Nephron (organoid): ENCODE measurements at regions not wholly inside any gene's neighbourhood (a gene's known extent, or its start where the extent isn't known, plus 50 kb on each side); places are given as distances from the start of the nearest gene placed in this dataset.

ENCODE experiments used
- H3K27ac Mint-ChIP-seq, 3 experiments: 2 replicates each; pipeline ENCODE4 v1.8.0; 2020; ENCODE audit warnings: mixed read lengths in 3 of 3, mild to moderate bottlenecking in 2 of 3, moderate library complexity in 1 of 3
- H3K27me3 Mint-ChIP-seq: 2 replicates; pipeline ENCODE4 v1.8.0; 2021; ENCODE audit warnings: low read depth, mild to moderate bottlenecking, moderate library complexity, mixed read lengths
- H3K36me3 Mint-ChIP-seq: 2 replicates; pipeline ENCODE4 v1.8.0; 2020; ENCODE audit warnings: low read depth, mixed read lengths
- H3K4me1 Mint-ChIP-seq: 2 replicates; pipeline ENCODE4 v1.8.0; 2020; ENCODE audit warnings: mixed read lengths
- H3K4me3 Mint-ChIP-seq, 3 experiments: 2 replicates each; pipeline ENCODE4 v1.8.0; 2020; ENCODE audit warnings: mild to moderate bottlenecking in 3 of 3, mixed read lengths in 3 of 3, moderate library complexity in 2 of 3
- H3K9me3 Mint-ChIP-seq: 2 replicates; pipeline ENCODE4 v1.8.0; 2020; ENCODE audit warnings: mixed read lengths
- CTCF ChIP-seq, 3 experiments: fragments of 200-600 bp; sonication (generic); IDR thresholded peaks; one replicate each; pipeline ENCODE4 v1.5.0; 2021; ENCODE audit warnings: antibody characterized with exemption in 3 of 3; ENCODE audit not compliant: unreplicated experiment in 3 of 3

GRCh38 chr1:217946511-217946910 is 315.4 kb downstream of the SPATA17 start:
- no peaks in the 10 kb centered on the region for H3K36me3 Mint-ChIP-seq
- no peak for TF ChIP-seq CTCF (IDR thresholded peaks at IDR 0.05; ENCODE audit: unreplicated experiment in 3 of 3)
- H3K27ac Mint-ChIP-seq, result peak overlapping the region in 2 of 3 experiments; percentile 10 to 81
- H3K9me3 Mint-ChIP-seq, result no peaks in the 10 kb centered on the region
- peaks cover 33% of the 10 kb centered on the region for H3K27me3 Mint-ChIP-seq
- H3K4me3 Mint-ChIP-seq, result peak overlapping the region in 1 of 3 experiments; percentile 44
- peaks cover 12% of the 10 kb centered on the region for H3K4me1 Mint-ChIP-seq

DNA sequence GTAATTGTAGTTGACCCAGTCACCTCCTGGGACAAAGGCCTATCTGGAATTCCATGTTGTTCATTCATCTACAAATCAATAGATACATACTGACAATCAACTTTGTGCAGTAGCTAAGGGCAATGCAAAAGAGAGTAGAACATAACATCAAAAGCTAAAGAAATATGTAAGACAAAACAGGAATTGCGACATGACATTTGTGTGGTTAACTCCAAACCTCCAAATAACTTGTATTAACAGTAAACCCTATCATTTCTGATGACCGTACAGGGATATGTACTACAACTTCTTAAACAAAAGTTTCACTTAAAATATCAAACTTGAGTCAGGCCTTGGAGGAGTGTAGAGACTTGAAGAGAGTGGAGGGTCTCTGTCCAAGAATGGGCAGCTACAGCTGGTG is 317.6 kb downstream of the SPATA17 start:
- H3K9me3 Mint-ChIP-seq, result no peaks in the 10 kb centered on the region
- H3K27ac Mint-ChIP-seq, result no peak overlapping the region
- peaks cover 27% of the 10 kb centered on the region for H3K27me3 Mint-ChIP-seq
- TF ChIP-seq CTCF (IDR thresholded peaks at IDR 0.05; ENCODE audit: unreplicated experiment in 3 of 3), result no peak
- peaks cover 12% of the 10 kb centered on the region for H3K4me1 Mint-ChIP-seq
- no peak overlapping the region for H3K4me3 Mint-ChIP-seq
- no peaks in the 10 kb centered on the region for H3K36me3 Mint-ChIP-seq

DNA sequence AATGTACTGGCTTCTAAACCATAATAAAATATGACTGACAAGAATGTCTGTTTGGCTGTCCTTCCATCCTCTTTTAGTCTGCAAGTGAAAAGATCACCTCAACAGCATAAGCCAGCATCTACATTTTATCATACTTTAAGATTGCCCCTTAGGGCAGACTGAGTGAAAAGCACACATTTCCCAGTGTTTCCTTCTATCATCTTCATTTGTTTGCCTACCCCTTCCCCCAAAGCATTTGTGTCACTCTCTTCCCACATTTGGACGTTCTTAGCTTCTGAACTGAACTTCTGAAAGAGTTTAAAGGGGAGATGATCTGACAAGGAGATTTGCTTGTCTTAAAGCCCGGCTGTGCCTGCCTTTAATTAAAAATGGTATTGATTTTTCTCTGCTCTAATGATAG is 322.2 kb downstream of the SPATA17 start:
- Mint-ChIP-seq H3K4me3 (no peak overlapping the region), H3K9me3 (peaks cover 11% of the 10 kb centered on the region), H3K4me1 (no peaks in the 10 kb centered on the region), H3K27me3 (peaks cover 5% of the 10 kb centered on the region), H3K27ac (no peak overlapping the region), H3K36me3 (peaks cover 4% of the 10 kb centered on the region)
- no peak for TF ChIP-seq CTCF (IDR thresholded peaks at IDR 0.05; ENCODE audit: unreplicated experiment in 3 of 3)

DNA sequence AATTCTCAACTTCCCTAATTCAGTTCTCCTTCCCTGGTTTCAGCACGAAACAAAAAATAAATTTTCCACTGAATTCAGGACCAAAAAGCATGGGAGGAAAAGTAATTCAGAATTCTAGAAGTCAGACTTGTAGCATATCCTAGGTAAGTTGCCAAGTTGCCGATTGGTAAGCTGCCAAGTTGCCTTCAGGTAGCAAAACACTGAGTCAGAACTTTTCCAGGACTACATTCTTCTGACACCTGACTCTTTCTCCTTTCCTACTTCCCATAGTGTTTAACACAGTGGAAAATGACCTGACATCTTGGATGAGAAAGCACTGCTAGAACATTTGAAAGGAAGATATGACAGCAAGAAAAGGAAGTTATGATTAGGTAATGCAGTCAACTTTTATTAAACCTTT is 322.8 kb downstream of the SPATA17 start:
- peaks cover 4% of the 10 kb centered on the region for H3K36me3 Mint-ChIP-seq
- no peak overlapping the region for H3K4me3 Mint-ChIP-seq
- TF ChIP-seq CTCF (IDR thresholded peaks at IDR 0.05; ENCODE audit: unreplicated experiment in 3 of 3), result no peak
- no peaks in the 10 kb centered on the region for H3K4me1 Mint-ChIP-seq
- H3K27me3 Mint-ChIP-seq, result peaks cover under 1% of the 10 kb centered on the region
- peaks cover 14% of the 10 kb centered on the region for H3K9me3 Mint-ChIP-seq
- H3K27ac Mint-ChIP-seq, result no peak overlapping the region

- H3K27ac Mint-ChIP-seq, result no peak overlapping the region
- no peak overlapping the region for H3K4me3 Mint-ChIP-seq
- H3K27me3 Mint-ChIP-seq, result no peaks in the 10 kb centered on the region
- peaks cover 19% of the 10 kb centered on the region for H3K9me3 Mint-ChIP-seq
- H3K36me3 Mint-ChIP-seq, result peaks cover 4% of the 10 kb centered on the region
- TF ChIP-seq CTCF (IDR thresholded peaks at IDR 0.05; ENCODE audit: unreplicated experiment in 3 of 3), result no peak
- H3K4me1 Mint-ChIP-seq, result no peaks in the 10 kb centered on the region
Observed at GRCh38 chr1:217955723-217956122, 324.6 kb downstream of the SPATA17 start.

GRCh38 chr1:217965156-217965786 is 319.8 kb upstream of the RRP15 start:
- peaks cover 4% of the 10 kb centered on the region for H3K36me3 Mint-ChIP-seq

More at GRCh38 chr1:217965156-217965786, 319.8 kb upstream of the RRP15 start:
- Mint-ChIP-seq H3K4me1 (no peaks in the 10 kb centered on the region), H3K27me3 (peaks cover 23% of the 10 kb centered on the region), H3K4me3 (no peak overlapping the region), H3K27ac (no peak overlapping the region), H3K9me3 (peaks cover 10% of the 10 kb centered on the region)
- TF ChIP-seq CTCF (IDR thresholded peaks at IDR 0.05; ENCODE audit: unreplicated experiment in 3 of 3), result no peak
